Fibroblast of the aortic adventitia (primary cell): ENCODE measurements at regions not wholly inside any gene's neighbourhood (a gene's known extent, or its start where the extent isn't known, plus 50 kb on each side); places are given as distances from the start of the nearest gene placed in this dataset.
"Not testable (repeated sequence)": the region's sequence is repeated elsewhere in the genome, so short reads cannot be mapped to it uniquely, and the experiment has no call there.

Experiments used
- DNase-seq: peaks from one replicate; pipeline ENCODE4 v3.0.0-alpha.2; 2010; ENCODE audit warnings: low read depth
- H3K4me3 ChIP-seq: 2 replicates; pipeline ENCODE4 v1.5.1; 2011; ENCODE audit warnings: low read depth, mild to moderate bottlenecking, control low read depth, low read length, moderate library complexity
- TF ChIP-seq, protein P1 (sequence below): IDR thresholded peaks from 2 replicates; pipeline ENCODE4 v1.5.1; 2011; ENCODE audit warnings: mild to moderate bottlenecking, low read length, control low read depth, inconsistent platforms; ENCODE audit not compliant: insufficient read depth

DNA sequence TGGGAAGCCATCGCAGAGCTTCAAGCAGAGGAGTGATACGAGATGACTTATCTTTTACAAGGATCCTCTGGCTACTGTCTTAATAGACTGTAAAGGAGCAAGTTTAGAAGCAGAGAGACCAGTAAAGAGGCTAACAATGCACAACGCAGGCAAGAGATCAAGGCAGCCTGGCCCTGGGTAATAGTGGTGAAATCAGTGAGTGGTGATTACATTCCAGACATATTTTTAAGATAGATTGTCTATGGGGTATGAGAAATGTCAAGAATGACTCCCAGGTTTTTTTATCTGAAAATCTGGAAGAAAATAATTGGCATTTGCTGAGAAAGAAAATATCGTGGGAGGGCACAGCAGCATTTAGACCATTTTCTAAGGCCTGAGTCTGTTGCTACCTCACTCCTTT is 213.6 kb upstream of the HTR1E start:
- TF ChIP-seq, protein P1, sequence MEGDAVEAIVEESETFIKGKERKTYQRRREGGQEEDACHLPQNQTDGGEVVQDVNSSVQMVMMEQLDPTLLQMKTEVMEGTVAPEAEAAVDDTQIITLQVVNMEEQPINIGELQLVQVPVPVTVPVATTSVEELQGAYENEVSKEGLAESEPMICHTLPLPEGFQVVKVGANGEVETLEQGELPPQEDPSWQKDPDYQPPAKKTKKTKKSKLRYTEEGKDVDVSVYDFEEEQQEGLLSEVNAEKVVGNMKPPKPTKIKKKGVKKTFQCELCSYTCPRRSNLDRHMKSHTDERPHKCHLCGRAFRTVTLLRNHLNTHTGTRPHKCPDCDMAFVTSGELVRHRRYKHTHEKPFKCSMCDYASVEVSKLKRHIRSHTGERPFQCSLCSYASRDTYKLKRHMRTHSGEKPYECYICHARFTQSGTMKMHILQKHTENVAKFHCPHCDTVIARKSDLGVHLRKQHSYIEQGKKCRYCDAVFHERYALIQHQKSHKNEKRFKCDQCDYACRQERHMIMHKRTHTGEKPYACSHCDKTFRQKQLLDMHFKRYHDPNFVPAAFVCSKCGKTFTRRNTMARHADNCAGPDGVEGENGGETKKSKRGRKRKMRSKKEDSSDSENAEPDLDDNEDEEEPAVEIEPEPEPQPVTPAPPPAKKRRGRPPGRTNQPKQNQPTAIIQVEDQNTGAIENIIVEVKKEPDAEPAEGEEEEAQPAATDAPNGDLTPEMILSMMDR, result no peak
- H3K4me3 ChIP-seq, result no peak overlapping the region
- no peak for DNase-seq

DNA sequence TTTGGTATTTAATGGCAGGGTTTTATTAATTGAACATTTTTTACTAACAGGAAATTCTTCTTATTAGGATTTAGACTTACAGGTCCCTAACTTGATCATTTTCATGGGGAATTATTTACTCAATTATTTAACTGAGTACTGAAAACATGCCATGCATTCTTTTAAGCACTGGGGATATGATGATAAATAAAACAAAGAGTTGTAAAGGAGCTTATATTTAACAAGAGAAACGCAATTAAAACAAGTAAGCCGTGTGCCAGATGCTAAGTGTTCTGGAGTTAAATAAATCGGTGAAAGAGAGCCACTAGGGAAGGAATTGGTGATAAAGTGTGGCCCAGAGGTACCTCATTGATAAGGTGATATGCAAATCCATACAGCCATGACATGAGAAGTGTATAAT is 214.2 kb upstream of the HTR1E start:
- no peak for DNase-seq
- TF ChIP-seq, protein P1, result no peak
- H3K4me3 ChIP-seq, result no peak overlapping the region

DNA sequence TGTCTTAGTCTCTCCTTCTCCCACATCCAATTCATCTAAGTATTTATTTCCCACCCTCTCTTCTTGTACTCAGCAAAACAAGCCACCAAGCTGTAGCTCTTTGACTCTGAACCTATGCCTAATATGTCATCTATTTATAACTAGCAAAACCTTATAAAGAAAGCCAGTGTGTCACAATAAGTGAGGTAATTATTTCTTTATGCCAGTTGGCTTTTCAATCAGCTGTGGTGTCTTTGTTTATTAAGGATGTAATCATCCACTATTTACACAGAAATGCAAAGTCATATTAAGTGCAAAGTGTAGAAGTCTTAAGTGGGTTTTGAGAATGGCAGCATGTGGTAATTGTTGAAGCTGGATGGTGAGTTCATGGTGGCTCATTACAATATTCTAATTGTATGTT is 215.2 kb upstream of the HTR1E start:
- DNase-seq, result no peak
- TF ChIP-seq, protein P1, result no peak
- no peak overlapping the region for H3K4me3 ChIP-seq

DNA sequence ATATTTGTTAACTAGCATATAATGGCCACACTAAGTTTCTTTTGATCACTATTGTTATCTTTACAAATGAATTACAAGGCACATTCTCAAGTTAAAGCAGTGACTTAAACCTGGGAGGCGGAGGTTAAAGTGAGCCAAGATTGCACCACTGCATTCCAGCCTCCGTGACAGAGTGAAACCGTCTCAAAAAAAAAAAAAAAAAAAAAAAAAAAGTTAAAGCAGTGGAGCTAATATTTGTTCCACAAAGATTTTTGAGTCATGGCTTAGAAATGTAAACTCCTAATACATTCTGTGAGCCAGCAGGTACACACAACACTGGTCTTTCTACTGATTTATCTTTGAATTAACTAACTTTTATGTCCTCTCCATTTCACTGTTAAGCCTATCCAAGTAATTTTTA is 221.7 kb upstream of the HTR1E start:
- DNase-seq, result no peak
- TF ChIP-seq, protein P1, result no peak
- no peak overlapping the region for H3K4me3 ChIP-seq

DNA sequence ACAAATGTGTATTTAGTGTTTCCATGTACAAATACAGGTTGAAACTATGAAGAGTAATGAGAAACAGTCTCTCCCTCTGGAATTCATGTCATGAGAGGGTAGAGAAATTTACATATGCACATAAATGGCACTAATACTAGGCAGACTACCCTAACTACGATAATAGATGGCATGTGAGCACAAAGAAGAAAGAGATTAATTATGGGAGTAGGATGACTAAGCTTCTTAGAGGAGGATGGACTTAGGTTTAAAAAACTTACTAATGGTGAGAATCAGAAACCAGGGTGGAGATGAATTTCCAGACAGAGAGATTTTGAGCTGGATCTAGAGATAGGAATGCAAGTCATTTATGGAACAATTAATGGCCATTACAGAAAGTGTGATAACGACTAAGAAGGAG is 225.3 kb upstream of the HTR1E start:
- TF ChIP-seq, protein P1, result no peak
- no peak for DNase-seq
- H3K4me3 ChIP-seq, result no peak overlapping the region

DNA sequence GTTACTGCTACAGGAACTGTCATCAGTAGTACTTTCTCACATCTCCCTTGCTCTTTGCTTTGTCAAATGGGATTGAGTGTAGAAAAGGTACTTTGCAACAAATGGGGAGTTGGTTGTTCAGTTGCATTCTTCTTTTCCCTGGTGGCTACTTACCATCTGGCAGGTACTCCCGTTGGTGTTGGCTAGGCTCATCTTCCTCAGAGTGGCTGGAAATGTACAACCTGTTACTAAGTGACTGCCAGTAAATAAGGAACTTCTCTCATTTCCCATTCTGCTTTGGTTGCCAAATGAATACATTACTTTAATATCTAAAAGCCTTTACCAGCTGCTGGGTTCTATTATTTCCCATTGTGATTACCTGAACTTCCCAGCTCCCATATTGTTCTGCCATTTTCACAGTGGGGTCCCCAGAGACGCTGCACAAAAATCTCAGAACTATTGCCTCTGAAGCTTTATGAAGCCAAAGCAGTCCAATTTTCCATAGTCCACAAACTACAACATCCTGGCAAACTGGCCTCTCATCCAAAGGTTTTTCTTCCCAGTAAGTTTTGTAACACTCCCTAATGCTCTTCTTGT is 229.7 kb upstream of the HTR1E start:
- TF ChIP-seq, protein P1, result no peak
- H3K4me3 ChIP-seq, result no peak overlapping the region
- DNase-seq, result no peak

DNA sequence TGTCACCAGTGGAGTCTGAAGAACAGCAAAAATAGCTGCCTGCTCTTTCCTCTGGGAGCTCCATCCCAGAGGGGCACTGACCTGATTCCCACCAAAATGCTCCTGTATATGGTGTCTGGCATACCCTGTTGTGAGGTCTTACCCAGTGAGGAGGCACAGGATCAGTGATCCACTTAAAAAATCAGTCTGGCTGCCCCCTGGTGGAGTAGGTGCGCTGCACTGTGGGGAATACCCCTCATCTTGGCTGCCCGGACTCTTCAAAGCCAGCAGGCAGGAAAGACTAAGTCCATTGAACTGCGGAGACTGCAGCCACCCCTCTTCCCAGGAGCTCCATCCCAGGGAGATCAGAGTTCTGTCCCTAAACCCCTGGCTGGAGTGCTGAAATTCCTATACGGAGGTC is 230.9 kb upstream of the HTR1E start:
- DNase-seq, result no peak
- TF ChIP-seq, protein P1, result no peak
- H3K4me3 ChIP-seq, result no peak overlapping the region

DNA sequence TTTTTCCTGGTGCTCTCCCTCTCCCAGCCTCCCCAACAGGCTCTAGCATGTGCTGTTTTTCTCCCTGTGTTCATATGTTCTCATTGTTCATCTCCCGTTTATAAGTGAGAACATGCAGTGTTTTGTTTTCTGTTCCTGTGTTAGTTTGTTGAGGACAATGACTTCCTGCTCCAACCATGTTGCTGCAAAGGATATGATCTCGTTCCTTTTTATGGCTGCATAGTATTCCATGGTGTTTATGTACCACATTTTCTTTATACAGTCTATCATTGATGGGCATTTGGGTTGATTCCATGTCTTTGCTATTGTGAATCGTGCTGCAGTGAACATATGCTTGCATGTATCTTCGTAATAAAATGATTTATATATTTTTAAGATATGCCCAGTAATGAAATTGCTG is 236.1 kb upstream of the HTR1E start:
- DNase-seq, H3K4me3 ChIP-seq: not testable (repeated sequence)
